GM12878 (cell line): ENCODE measurements at regions not wholly inside any gene's neighbourhood (a gene's known extent, or its start where the extent isn't known, plus 50 kb on each side); places are given as distances from the start of the nearest gene placed in this dataset.

Source experiments
- ATAC-seq: fragments of 200-7000 bp; cut with Tn5 transposase; 3 replicates; pipeline ENCODE4 v1.9.1; 2020; ENCODE audit warnings: mild to moderate bottlenecking, moderate library complexity
- BruUV-seq: library from RNA; stranded (reverse); fragments of 400-500 nt; replicated peaks from 2 replicates; lab custom pipeline; 2021; lab: Mats Ljungman, UMichigan
- CTCF ChIA-PET: fragments of 300-600 bp; sonication (Branson Sonifier 250); formaldehyde crosslinking; extraction: SDS; loops from one replicate; lab custom pipeline; 2021; ENCODE audit warnings: inconsistent platforms; lab: Yijun Ruan, JAX
- POLR2A ChIA-PET: fragments of 350-600 bp; formaldehyde crosslinking; extraction: SDS; loops from one replicate; lab custom pipeline; 2021; ENCODE audit warnings: inconsistent platforms; lab: Charles Lee
- RAD21 ChIA-PET: fragments of 300-600 bp; sonication (Branson Sonifier 250); formaldehyde crosslinking; loops from one replicate; lab custom pipeline; 2023; ENCODE audit warnings: antibody characterized with exemption; ENCODE audit not compliant: unreplicated experiment; lab: Charles Lee
- SMC1A ChIA-PET: fragments of 300-600 bp; sonication (Branson Sonifier 250); formaldehyde crosslinking; loops from one replicate; lab custom pipeline; 2023; ENCODE audit not compliant: unreplicated experiment, uncharacterized antibody; lab: Charles Lee
- DNase-seq: peaks from one replicate; pipeline ENCODE4 v3.0.0-alpha.2; 2011; ENCODE audit warnings: low read depth, low spot score
- FAIRE-seq: peaks from 3 replicates; lab custom pipeline; 2011; peaks lifted over from hg19 to GRCh38; lab: Jason Lieb, UNC
- H2AFZ ChIP-seq: 2 replicates; pipeline ENCODE4 v1.6.0; 2011; ENCODE audit warnings: low read depth, low read length, control low read depth; ENCODE audit not compliant: control insufficient read depth
- H3K27ac ChIP-seq: 2 replicates; pipeline ENCODE4 v1.5.1; 2011; ENCODE audit warnings: control low read depth; ENCODE audit not compliant: control insufficient read depth, insufficient read depth
- H3K27me3 ChIP-seq, 2 experiments: replicated peaks in 1 of 2; 2 replicates each; pipeline versions ENCODE4 v1.6.0 to v1.6.1; 2011; ENCODE audit warnings: low read length in 1 of 2; ENCODE audit not compliant: control insufficient read depth in 2 of 2, insufficient read depth in 2 of 2
- H3K36me3 ChIP-seq, 2 experiments: 2 replicates each; pipeline ENCODE4 v1.5.1; 2011; ENCODE audit warnings: low read length in 1 of 2; ENCODE audit not compliant: control insufficient read depth in 2 of 2, insufficient read depth in 2 of 2
- H3K4me1 ChIP-seq: 2 replicates; pipeline ENCODE4 v1.6.1; 2011; ENCODE audit warnings: mild to moderate bottlenecking, low read length, moderate library complexity, mixed read lengths; ENCODE audit not compliant: control insufficient read depth, insufficient read depth
- H3K4me2 ChIP-seq: 2 replicates; pipeline ENCODE4 v1.6.0; 2011; ENCODE audit warnings: control low read depth; ENCODE audit not compliant: control insufficient read depth, insufficient read depth
- H3K4me3 ChIP-seq: fragments of 200-600 bp; sonication (generic); 2 replicates; pipeline ENCODE4 v1.5.1; 2016
- H3K79me2 ChIP-seq: 2 replicates; pipeline ENCODE4 v1.6.0; 2011; ENCODE audit warnings: low read length; ENCODE audit not compliant: control insufficient read depth, insufficient read depth
- H3K9ac ChIP-seq: 2 replicates; pipeline ENCODE4 v1.8.0; 2011; ENCODE audit warnings: low read length, control low read depth, mixed read lengths; ENCODE audit not compliant: control insufficient read depth, insufficient read depth
- H3K9me3 ChIP-seq: replicated peaks from 3 replicates; pipeline ENCODE4 v1.5.1; 2011; ENCODE audit warnings: mild to moderate bottlenecking, low read length; ENCODE audit not compliant: control insufficient read depth, insufficient read depth
- H4K20me1 ChIP-seq: 2 replicates; pipeline ENCODE4 v1.6.0; 2011; ENCODE audit not compliant: control insufficient read depth, insufficient read depth
- ATF3 ChIP-seq: IDR thresholded peaks from 2 replicates; pipeline ENCODE4 v1.6.1; 2011; ENCODE audit warnings: low read depth, mild to moderate bottlenecking, low read length, moderate library complexity, borderline replicate concordance; ENCODE audit errors: extremely low read depth
- CHD4 ChIP-seq: fragments of 200-600 bp; sonication (generic); IDR thresholded peaks from 2 replicates; pipeline ENCODE4 v1.6.1; 2016; ENCODE audit warnings: mild to moderate bottlenecking
- FOXK2 ChIP-seq: fragments of 450-650 bp; IDR thresholded peaks from 2 replicates; pipeline ENCODE4 v1.6.1; 2017; ENCODE audit warnings: mild to moderate bottlenecking, moderate library complexity
- MXI1 ChIP-seq: fragments of 150-350 bp; IDR thresholded peaks from 2 replicates; pipeline ENCODE4 v1.6.1; 2011; ENCODE audit warnings: low read depth, mild to moderate bottlenecking, inconsistent platforms, low read length, improper control_type of control experiment
- SUZ12 ChIP-seq: fragments of 200-600 bp; sonication (generic); IDR thresholded peaks from one replicate; pipeline ENCODE4 v1.6.1; 2018; ENCODE audit warnings: antibody characterized with exemption, mild to moderate bottlenecking; ENCODE audit not compliant: unreplicated experiment
- TCF3 ChIP-seq: IDR thresholded peaks from 2 replicates; pipeline ENCODE4 v1.6.1; 2012; ENCODE audit warnings: low read depth, mild to moderate bottlenecking, low read length, borderline replicate concordance; ENCODE audit not compliant: insufficient read depth
- WGBS: methylation state at CpG from one replicate; pipeline ENCODE4 v1.1.6; 2016; ENCODE audit warnings: low lambda C conversion rate; ENCODE audit not compliant: insufficient replicate concordance, insufficient coverage; ENCODE audit errors: missing lambda C conversion rate; 5-methylcytosine and 5-hydroxymethylcytosine counted together
- in situ Hi-C: fragments of 300-500 bp; cut with MboI; formaldehyde crosslinking; loops from 9 replicates; pipeline ENCODE4 v1.14.3; 2018; ENCODE audit warnings: mixed read lengths
- intact Hi-C: fragments of 100-400 bp; cut with micrococcal nuclease; formaldehyde crosslinking; loops from one replicate; pipeline ENCODE4 v1.14.2; 2022; ENCODE audit not compliant: unreplicated experiment

- H2AFZ ChIP-seq, result no peak overlapping the region
- FAIRE-seq, result no peak
- DNase-seq, result no peak
- peaks cover 0 to 3% of the 10 kb centered on the region in 2 experiments; a peak in 1 of 4 replicates for H3K27me3 ChIP-seq
- no peaks in the 10 kb centered on the region for H3K79me2 ChIP-seq
- ChIA-PET CTCF (interaction anchor here (0.9 to 1.9 kb wide), 2 partner anchors 21 to 83 kb away, joined by 4 to 7 read pairs; no protein-coding TSS in a partner anchor), RAD21 (interaction anchor here (0.7 kb wide), 2 partner anchors 208 to 394 kb away, joined by 3 to 4 read pairs; no protein-coding TSS in a partner anchor), POLR2A (interaction anchor here (0.7 kb wide), 2 partner anchors 32 to 134 kb away, joined by 4 to 6 read pairs; no protein-coding TSS in a partner anchor), SMC1A (interaction anchor here (0.8 to 2.5 kb wide), 4 partner anchors 10 to 83 kb away, joined by 3 to 10 read pairs (median 4); no protein-coding TSS in a partner anchor)
- no peaks in the 10 kb centered on the region; the same call in 2 of the 3 replicates for H3K9me3 ChIP-seq
- in situ Hi-C loops (no loop called here), intact Hi-C loops (no loop called here)
- 45% methylated on average over 3 of the region's 5 CpGs for WGBS
- TF ChIP-seq FOXK2 (no peak), TCF3 (no peak), CHD4 (no peak), SUZ12 (no peak), MXI1 (no peak), ATF3 (no peak)
- no peak overlapping the region for H3K4me2 ChIP-seq
- H3K4me3 ChIP-seq, result no peak overlapping the region
- no peak for ATAC-seq
- no peak overlapping the region for H3K9ac ChIP-seq
- H4K20me1 ChIP-seq, result no peaks in the 10 kb centered on the region
- no peaks in the 10 kb centered on the region for H3K36me3 ChIP-seq
- no peak overlapping the region for H3K27ac ChIP-seq
- no peaks in the 10 kb centered on the region for H3K4me1 ChIP-seq
- no TSS peak for BruUV-seq
Measured at GRCh38 chr5:91301106-91301846, 81.8 kb downstream of the ARRDC3 start.
